MM.1S (cell line): ENCODE measurements at regions not wholly inside any gene's neighbourhood (a gene's known extent, or its start where the extent isn't known, plus 50 kb on each side); places are given as distances from the start of the nearest gene placed in this dataset.

Experiments used
- EZH2phosphoT487 ChIP-seq: fragments of 300-600 bp; sonication (generic); IDR thresholded peaks from 2 replicates; pipeline ENCODE4 v1.6.1; 2018; ENCODE audit warnings: antibody characterized with exemption, low read length
- TF ChIP-seq, protein P1 (sequence below): fragments of 300-600 bp; sonication (generic); IDR thresholded peaks from 2 replicates; pipeline ENCODE4 v1.5.1; 2016; ENCODE audit warnings: antibody characterized with exemption, low read length, mixed read lengths

- no peak for TF ChIP-seq EZH2phosphoT487
- TF ChIP-seq, protein P1, sequence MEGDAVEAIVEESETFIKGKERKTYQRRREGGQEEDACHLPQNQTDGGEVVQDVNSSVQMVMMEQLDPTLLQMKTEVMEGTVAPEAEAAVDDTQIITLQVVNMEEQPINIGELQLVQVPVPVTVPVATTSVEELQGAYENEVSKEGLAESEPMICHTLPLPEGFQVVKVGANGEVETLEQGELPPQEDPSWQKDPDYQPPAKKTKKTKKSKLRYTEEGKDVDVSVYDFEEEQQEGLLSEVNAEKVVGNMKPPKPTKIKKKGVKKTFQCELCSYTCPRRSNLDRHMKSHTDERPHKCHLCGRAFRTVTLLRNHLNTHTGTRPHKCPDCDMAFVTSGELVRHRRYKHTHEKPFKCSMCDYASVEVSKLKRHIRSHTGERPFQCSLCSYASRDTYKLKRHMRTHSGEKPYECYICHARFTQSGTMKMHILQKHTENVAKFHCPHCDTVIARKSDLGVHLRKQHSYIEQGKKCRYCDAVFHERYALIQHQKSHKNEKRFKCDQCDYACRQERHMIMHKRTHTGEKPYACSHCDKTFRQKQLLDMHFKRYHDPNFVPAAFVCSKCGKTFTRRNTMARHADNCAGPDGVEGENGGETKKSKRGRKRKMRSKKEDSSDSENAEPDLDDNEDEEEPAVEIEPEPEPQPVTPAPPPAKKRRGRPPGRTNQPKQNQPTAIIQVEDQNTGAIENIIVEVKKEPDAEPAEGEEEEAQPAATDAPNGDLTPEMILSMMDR = no peak
Observed at GRCh38 chr1:90122654-90123340, 127.9 kb downstream of the ZNF326 start.
